ENCODE measurements at regions not wholly inside any gene's neighbourhood (a gene's known extent, or its start where the extent isn't known, plus 50 kb on each side); places are given as distances from the start of the nearest gene placed in this dataset.

GRCh38 chr3:27655547-27655946 is 66.6 kb downstream of the EOMES start:
- H3K36me3 ChIP-seq, result no peaks in the 10 kb centered on the region
- intact Hi-C loops (cut with DNase I), result no loop called here
- H3K27me3 ChIP-seq, result no peaks in the 10 kb centered on the region
- no peak overlapping the region for H3K27ac ChIP-seq
- H3K9me3 ChIP-seq, result no peaks in the 10 kb centered on the region
- peak; percentile 61 for ATAC-seq
- H3K4me1 ChIP-seq, result no peaks in the 10 kb centered on the region
- TF ChIP-seq CTCF (IDR thresholded peaks at IDR 0.05), result no peak
- no peak overlapping the region for H3K4me3 ChIP-seq
- DNase-seq, result no peak

- DNase-seq (no peak), ATAC-seq (no peak)
- H3K9me3 ChIP-seq, result no peaks in the 10 kb centered on the region
- no peaks in the 10 kb centered on the region for H3K36me3 ChIP-seq
- H3K4me3 ChIP-seq, result no peak overlapping the region
- intact Hi-C loops (cut with DNase I), result no loop called here
- H3K27me3 ChIP-seq, result no peaks in the 10 kb centered on the region
- no peak for TF ChIP-seq CTCF (IDR thresholded peaks at IDR 0.05)
- H3K27ac ChIP-seq, result no peak overlapping the region
- H3K4me1 ChIP-seq, result no peaks in the 10 kb centered on the region
Measured at GRCh38 chr3:27653803-27654558, 68.1 kb downstream of the EOMES start.

- H3K36me3 ChIP-seq, result no peaks in the 10 kb centered on the region
- intact Hi-C loops (cut with DNase I), result no loop called here
- TF ChIP-seq CTCF (IDR thresholded peaks at IDR 0.05), result no peak
- DNase-seq, result no peak
- H3K4me3 ChIP-seq, result no peak overlapping the region
- no peaks in the 10 kb centered on the region for H3K4me1 ChIP-seq
- H3K27ac ChIP-seq, result no peak overlapping the region
- no peaks in the 10 kb centered on the region for H3K27me3 ChIP-seq
- H3K9me3 ChIP-seq, result no peaks in the 10 kb centered on the region
- no peak for ATAC-seq
Measured at GRCh38 chr3:27649277-27649676, 72.8 kb downstream of the EOMES start.

GRCh38 chr3:27646896-27647295 is 75.2 kb downstream of the EOMES start:
- intact Hi-C loops (cut with DNase I), result no loop called here

GRCh38 chr3:27644941-27645340 is 77.2 kb downstream of the EOMES start:
- H3K27me3 ChIP-seq, result no peaks in the 10 kb centered on the region
- ATAC-seq (no peak), DNase-seq (no peak)
- H3K4me3 ChIP-seq, result no peak overlapping the region
- no peaks in the 10 kb centered on the region for H3K36me3 ChIP-seq
- TF ChIP-seq CTCF (IDR thresholded peaks at IDR 0.05), result no peak
- intact Hi-C loops (cut with DNase I), result no loop called here
- no peaks in the 10 kb centered on the region for H3K9me3 ChIP-seq
- H3K27ac ChIP-seq, result no peak overlapping the region
- H3K4me1 ChIP-seq, result no peaks in the 10 kb centered on the region

More at GRCh38 chr3:27646896-27647295, 75.2 kb downstream of the EOMES start:
- H3K9me3 ChIP-seq, result no peaks in the 10 kb centered on the region
- H3K4me3 ChIP-seq, result no peak overlapping the region
- no peaks in the 10 kb centered on the region for H3K27me3 ChIP-seq
- H3K27ac ChIP-seq, result no peak overlapping the region
- no peak for TF ChIP-seq CTCF (IDR thresholded peaks at IDR 0.05)
- no peak for DNase-seq
- no peaks in the 10 kb centered on the region for H3K4me1 ChIP-seq
- ATAC-seq, result no peak
- no peaks in the 10 kb centered on the region for H3K36me3 ChIP-seq

- DNase-seq (no peak), ATAC-seq (no peak)
- no peaks in the 10 kb centered on the region for H3K4me1 ChIP-seq
- no peaks in the 10 kb centered on the region for H3K27me3 ChIP-seq
- TF ChIP-seq CTCF (IDR thresholded peaks at IDR 0.05), result no peak
- H3K9me3 ChIP-seq, result no peaks in the 10 kb centered on the region
- no peak overlapping the region for H3K4me3 ChIP-seq
- intact Hi-C loops (cut with DNase I), result no loop called here
- H3K36me3 ChIP-seq, result no peaks in the 10 kb centered on the region
- no peak overlapping the region for H3K27ac ChIP-seq
Measured at GRCh38 chr3:27643355-27643754, 78.8 kb downstream of the EOMES start.
